ENCODE measurements at regions not wholly inside any gene's neighbourhood (a gene's known extent, or its start where the extent isn't known, plus 50 kb on each side); places are given as distances from the start of the nearest gene placed in this dataset.

GRCh38 chr3:70742081-70742480 lies 429.6 kb upstream of the MDFIC2 start:
- Histone ChIP-seq H3K27me3 (ENCODE audit: low read depth) (no peaks in the 10 kb centered on the region), H3K36me3 (no peaks in the 10 kb centered on the region), H3K4me1 (peaks cover 3% of the 10 kb centered on the region), H3K9me3 (replicated peaks) (no peaks in the 10 kb centered on the region), H3K27ac (replicated peaks) (no peak overlapping the region), H3K4me3 (no peak overlapping the region)
- intact Hi-C loops (cut with micrococcal nuclease) = no loop called here
- no peak for TF ChIP-seq CTCF (IDR thresholded peaks at IDR 0.05; ENCODE audit: borderline replicate concordance)
- no peak for DNase-seq

- Histone ChIP-seq H3K27ac (replicated peaks) (no peak overlapping the region), H3K36me3 (no peaks in the 10 kb centered on the region), H3K4me3 (no peak overlapping the region), H3K9me3 (replicated peaks) (no peaks in the 10 kb centered on the region), H3K4me1 (peaks cover 3% of the 10 kb centered on the region), H3K27me3 (ENCODE audit: low read depth) (no peaks in the 10 kb centered on the region)
- intact Hi-C loops (cut with micrococcal nuclease) = no loop called here
- no peak for DNase-seq
- no peak for TF ChIP-seq CTCF (IDR thresholded peaks at IDR 0.05; ENCODE audit: borderline replicate concordance)
These were observed 428.4 kb upstream of the MDFIC2 start for GRCh38 chr3:70740872-70741271.

GRCh38 chr3:70740071-70740470 lies 427.6 kb upstream of the MDFIC2 start:
- no peaks in the 10 kb centered on the region for H3K36me3 ChIP-seq
- H3K4me3 ChIP-seq = no peak overlapping the region
- no peak for TF ChIP-seq CTCF (IDR thresholded peaks at IDR 0.05; ENCODE audit: borderline replicate concordance)
- H3K9me3 ChIP-seq (replicated peaks) = no peaks in the 10 kb centered on the region
- peaks cover 3% of the 10 kb centered on the region for H3K4me1 ChIP-seq
- H3K27ac ChIP-seq (replicated peaks) = no peak overlapping the region
- DNase-seq = no peak
- intact Hi-C loops (cut with micrococcal nuclease) = no loop called here
- H3K27me3 ChIP-seq (ENCODE audit: low read depth) = no peaks in the 10 kb centered on the region

DNA sequence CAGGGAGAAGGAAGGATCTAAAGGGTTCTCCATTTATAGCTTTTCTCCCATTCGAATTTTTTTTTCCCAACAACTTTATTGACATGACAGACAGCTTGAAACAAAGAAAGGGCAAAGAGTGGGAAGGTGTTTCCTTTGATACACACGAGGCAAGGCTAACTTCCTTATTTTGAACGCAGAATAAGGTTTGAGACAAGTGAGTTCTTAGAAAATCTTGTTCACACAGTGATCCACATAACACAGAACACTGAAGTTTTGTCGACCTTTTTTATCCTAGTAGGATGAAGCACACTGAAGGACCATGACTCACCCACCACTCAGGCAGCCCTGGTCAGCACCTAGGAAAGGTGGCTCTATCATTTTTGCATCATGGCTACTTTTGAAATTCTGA lies 425.8 kb upstream of the MDFIC2 start:
- Histone ChIP-seq H3K27me3 (ENCODE audit: low read depth) (no peaks in the 10 kb centered on the region), H3K4me3 (no peak overlapping the region), H3K4me1 (peaks cover 3% of the 10 kb centered on the region), H3K27ac (replicated peaks) (no peak overlapping the region), H3K36me3 (no peaks in the 10 kb centered on the region), H3K9me3 (replicated peaks) (no peaks in the 10 kb centered on the region)
- DNase-seq = no peak
- no peak for TF ChIP-seq CTCF (IDR thresholded peaks at IDR 0.05; ENCODE audit: borderline replicate concordance)
- intact Hi-C loops (cut with micrococcal nuclease) = no loop called here

DNA sequence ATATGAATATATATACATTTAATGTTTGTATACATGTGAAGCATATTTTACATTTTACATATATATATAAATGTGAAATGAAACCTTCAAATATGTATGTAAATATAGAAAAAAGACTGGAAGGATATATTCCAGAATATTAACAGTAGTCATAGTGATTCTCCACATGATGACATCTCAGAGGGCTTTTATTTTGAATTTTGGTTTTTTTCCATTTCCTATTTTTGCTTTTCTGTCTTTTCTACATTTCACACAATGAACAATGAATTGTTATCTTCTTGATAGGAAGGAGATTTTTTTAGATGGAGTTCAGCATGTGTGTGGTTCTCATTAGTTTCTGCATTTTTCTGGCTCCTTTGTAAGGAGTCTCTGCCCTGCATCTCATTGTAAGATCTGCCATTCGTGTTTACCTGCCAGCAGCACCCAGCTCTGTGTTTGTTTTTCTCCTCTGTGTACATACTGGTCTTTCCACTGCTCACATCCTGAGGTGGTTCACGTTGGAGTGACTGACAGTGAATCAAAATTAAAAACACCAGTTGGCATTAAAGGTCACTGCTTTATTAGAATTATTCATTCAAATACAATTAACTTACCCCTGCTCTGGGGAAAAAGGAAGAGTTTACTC lies 425.3 kb upstream of the MDFIC2 start:
- intact Hi-C loops (cut with micrococcal nuclease) = no loop called here
- no peaks in the 10 kb centered on the region for H3K36me3 ChIP-seq
- H3K9me3 ChIP-seq (replicated peaks) = no peaks in the 10 kb centered on the region
- DNase-seq = no peak
- peaks cover 3% of the 10 kb centered on the region for H3K4me1 ChIP-seq
- no peak for TF ChIP-seq CTCF (IDR thresholded peaks at IDR 0.05; ENCODE audit: borderline replicate concordance)
- no peaks in the 10 kb centered on the region for H3K27me3 ChIP-seq (ENCODE audit: low read depth)
- H3K4me3 ChIP-seq = no peak overlapping the region
- no peak overlapping the region for H3K27ac ChIP-seq (replicated peaks)

All from left ventricle myocardium inferior (tissue), 1 donor.